ENCODE measurements at regions not wholly inside any gene's neighbourhood (a gene's known extent, or its start where the extent isn't known, plus 50 kb on each side); places are given as distances from the start of the nearest gene placed in this dataset.

- H3K9me3 ChIP-seq: no peaks in the 10 kb centered on the region
Measured at GRCh38 chr1:64323054-64323453, 119.6 kb downstream of the UBE2U start.

GRCh38 chr1:64323882-64324281 is 120.5 kb downstream of the UBE2U start:
- Histone ChIP-seq H3K27me3 (no peaks in the 10 kb centered on the region), H3K36me3 (no peaks in the 10 kb centered on the region), H3K4me3 (no peak overlapping the region), H3K4me1 (ENCODE audit: insufficient read depth) (no peaks in the 10 kb centered on the region), H3K9me3 (no peaks in the 10 kb centered on the region), H3K27ac (no peak overlapping the region)
- intact Hi-C loops (cut with DNase I): no loop called here
- WGBS, 3 donors: 73 to 89% (median 85%) methylated on average over 4 of the region's 4 CpGs
- no peak for TF ChIP-seq EP300 (IDR thresholded peaks at IDR 0.05)
- TF ChIP-seq CTCF (IDR thresholded peaks at IDR 0.05): no peak
- no peak for TF ChIP-seq POLR2A (IDR thresholded peaks at IDR 0.05)
- DNase-seq: no peak

More at GRCh38 chr1:64323054-64323453, 119.6 kb downstream of the UBE2U start:
- no peak for DNase-seq
- no peak overlapping the region for H3K4me3 ChIP-seq
- no peaks in the 10 kb centered on the region for H3K36me3 ChIP-seq
- WGBS, 3 donors: 89 to 92% (median 91%) methylated on average over 4 of the region's 4 CpGs
- intact Hi-C loops (cut with DNase I): no loop called here
- TF ChIP-seq POLR2A (IDR thresholded peaks at IDR 0.05) (no peak), EP300 (IDR thresholded peaks at IDR 0.05) (no peak), CTCF (IDR thresholded peaks at IDR 0.05) (no peak)
- H3K4me1 ChIP-seq (ENCODE audit: insufficient read depth): no peaks in the 10 kb centered on the region
- H3K27ac ChIP-seq: no peak overlapping the region
- H3K27me3 ChIP-seq: no peaks in the 10 kb centered on the region

GRCh38 chr1:64325856-64326255 is 122.4 kb downstream of the UBE2U start:
- Histone ChIP-seq H3K27me3 (no peaks in the 10 kb centered on the region), H3K27ac (no peak overlapping the region), H3K4me1 (ENCODE audit: insufficient read depth) (no peaks in the 10 kb centered on the region), H3K4me3 (no peak overlapping the region), H3K36me3 (no peaks in the 10 kb centered on the region), H3K9me3 (no peaks in the 10 kb centered on the region)
- DNase-seq: no peak
- intact Hi-C loops (cut with DNase I): no loop called here
- WGBS, 3 donors: 69 to 96% (median 76%) methylated on average over 5 of the region's 5 CpGs
- TF ChIP-seq CTCF (IDR thresholded peaks at IDR 0.05) (no peak), EP300 (IDR thresholded peaks at IDR 0.05) (no peak), POLR2A (IDR thresholded peaks at IDR 0.05) (no peak)

- Histone ChIP-seq H3K36me3 (no peaks in the 10 kb centered on the region), H3K27ac (no peak overlapping the region), H3K4me3 (no peak overlapping the region), H3K9me3 (no peaks in the 10 kb centered on the region), H3K27me3 (no peaks in the 10 kb centered on the region), H3K4me1 (ENCODE audit: insufficient read depth) (no peaks in the 10 kb centered on the region)
- intact Hi-C loops (cut with DNase I): no loop called here
- 58 to 89% (median 77%) methylated on average over 2 of the region's 2 CpGs for WGBS, 3 donors
- TF ChIP-seq EP300 (IDR thresholded peaks at IDR 0.05): no peak
- no peak for TF ChIP-seq POLR2A (IDR thresholded peaks at IDR 0.05)
- TF ChIP-seq CTCF (IDR thresholded peaks at IDR 0.05): no peak
- no peak for DNase-seq
Measured at GRCh38 chr1:64327119-64327518, 123.7 kb downstream of the UBE2U start.

- no peak for DNase-seq
- H3K4me1 ChIP-seq (ENCODE audit: insufficient read depth): no peaks in the 10 kb centered on the region
- no peaks in the 10 kb centered on the region for H3K36me3 ChIP-seq
- TF ChIP-seq EP300 (IDR thresholded peaks at IDR 0.05): no peak
- TF ChIP-seq CTCF (IDR thresholded peaks at IDR 0.05): no peak
- no peak for TF ChIP-seq POLR2A (IDR thresholded peaks at IDR 0.05)
- no peaks in the 10 kb centered on the region for H3K9me3 ChIP-seq
- H3K27ac ChIP-seq: no peak overlapping the region
- WGBS, 3 donors: 88% methylated on average over 3 of the region's 3 CpGs
- H3K4me3 ChIP-seq: no peak overlapping the region
- H3K27me3 ChIP-seq: no peaks in the 10 kb centered on the region
- intact Hi-C loops (cut with DNase I): no loop called here
Measured at GRCh38 chr1:64328193-64328592, 124.8 kb downstream of the UBE2U start.
